ENCODE measurements at regions not wholly inside any gene's neighbourhood (a gene's known extent, or its start where the extent isn't known, plus 50 kb on each side); places are given as distances from the start of the nearest gene placed in this dataset.

- TF ChIP-seq CTCF (IDR thresholded peaks at IDR 0.05) (no peak), POLR2A (IDR thresholded peaks at IDR 0.05) (no peak), EP300 (IDR thresholded peaks at IDR 0.05; ENCODE audit: low read depth) (no peak), POLR2AphosphoS5 (IDR thresholded peaks at IDR 0.05) (no peak)
Observed at GRCh38 chr5:68732251-68732650, 361.6 kb upstream of the SLC30A5 start.

Data from transverse colon (tissue), 4 donors.